IMR-90 (cell line): ENCODE measurements at regions not wholly inside any gene's neighbourhood (a gene's known extent, or its start where the extent isn't known, plus 50 kb on each side); places are given as distances from the start of the nearest gene placed in this dataset.

Source experiments
- ATAC-seq: fragments of 200-7000 bp; cut with Tn5 transposase; 2 replicates; pipeline ENCODE4 v1.9.1; 2020; ENCODE audit warnings: low read depth, mild to moderate bottlenecking, moderate library complexity
- BruUV-seq: library from RNA; stranded (reverse); fragments of 400-500 nt; replicated peaks from 2 replicates; lab custom pipeline; 2021; lab: Mats Ljungman, UMichigan
- CTCF ChIA-PET: fragments of 300-600 bp; formaldehyde crosslinking; extraction: SDS; loops from one replicate; lab custom pipeline; 2021; ENCODE audit warnings: antibody characterized with exemption; lab: Yijun Ruan, JAX
- POLR2A ChIA-PET: fragments of 300-600 bp; sonication (Branson Sonifier 250); formaldehyde crosslinking; loops from one replicate; lab custom pipeline; 2022; ENCODE audit warnings: antibody characterized with exemption; ENCODE audit not compliant: unreplicated experiment; lab: Charles Lee
- DNase-seq: peaks from one replicate; pipeline ENCODE4 v3.0.0; 2013
- H2AFZ ChIP-seq: replicated peaks from 2 replicates; pipeline ENCODE3; 2013; ENCODE audit warnings: low read length, mild to moderate bottlenecking; ENCODE audit not compliant: poor library complexity
- H2AK5ac ChIP-seq: 2 replicates; pipeline ENCODE4 v1.6.1; 2013; ENCODE audit warnings: low read depth, low read length, inconsistent platforms
- H2AK9ac ChIP-seq: replicated peaks from 2 replicates; pipeline ENCODE3; 2013; ENCODE audit warnings: mild to moderate bottlenecking, low read depth, low read length, moderate library complexity; ENCODE audit not compliant: poor library complexity
- H2BK120ac ChIP-seq: 2 replicates; pipeline ENCODE4 v1.6.1; 2013; ENCODE audit warnings: low read depth, low read length, inconsistent platforms
- H2BK15ac ChIP-seq: 3 replicates; pipeline ENCODE4 v1.6.1; 2013; ENCODE audit warnings: low read depth, low read length, inconsistent platforms
- H2BK20ac ChIP-seq: 2 replicates; pipeline ENCODE4 v1.6.1; 2013; ENCODE audit warnings: low read depth, mild to moderate bottlenecking, inconsistent platforms, low read length, moderate library complexity
- H2BK5ac ChIP-seq: 2 replicates; pipeline ENCODE4 v1.6.1; 2013; ENCODE audit warnings: mild to moderate bottlenecking, low read depth, low read length, inconsistent platforms; ENCODE audit not compliant: poor library complexity, severe bottlenecking
- H3K14ac ChIP-seq: replicated peaks from 2 replicates; pipeline ENCODE4 v1.6.1; 2013; ENCODE audit warnings: low read depth, low read length, inconsistent platforms
- H3K18ac ChIP-seq: 2 replicates; pipeline ENCODE4 v1.6.1; 2013; ENCODE audit warnings: low read depth, low read length, control low read depth
- H3K23ac ChIP-seq: 2 replicates; pipeline ENCODE4 v1.6.1; 2013; ENCODE audit warnings: low read depth, low read length, inconsistent platforms
- H3K27ac ChIP-seq: 2 replicates; pipeline ENCODE4 v1.5.1; 2013; ENCODE audit warnings: mild to moderate bottlenecking, control low read depth, low read length; ENCODE audit not compliant: insufficient read depth
- H3K27me3 ChIP-seq: 2 replicates; pipeline ENCODE4 v1.6.1; 2013; ENCODE audit warnings: low read length; ENCODE audit not compliant: control insufficient read depth, insufficient read depth
- H3K36me3 ChIP-seq: 2 replicates; pipeline ENCODE4 v1.6.1; 2013; ENCODE audit warnings: low read length, mixed read lengths; ENCODE audit not compliant: control insufficient read depth, insufficient read depth
- H3K4ac ChIP-seq: 2 replicates; pipeline ENCODE4 v1.6.1; 2013; ENCODE audit warnings: low read depth, low read length, inconsistent platforms
- H3K4me1 ChIP-seq: 2 replicates; pipeline ENCODE4 v1.6.1; 2013; ENCODE audit warnings: low read length, mixed read lengths; ENCODE audit not compliant: control insufficient read depth, insufficient read depth
- H3K4me2 ChIP-seq: 2 replicates; pipeline ENCODE4 v1.6.1; 2013; ENCODE audit warnings: low read depth, mild to moderate bottlenecking, control low read depth, low read length, moderate library complexity
- H3K4me3 ChIP-seq: 2 replicates; pipeline ENCODE4 v1.5.1; 2013; ENCODE audit warnings: low read depth, mild to moderate bottlenecking, control low read depth, low read length, moderate library complexity; ENCODE audit not compliant: insufficient read depth
- H3K56ac ChIP-seq: 2 replicates; pipeline ENCODE4 v1.6.1; 2013; ENCODE audit warnings: low read length, inconsistent platforms; ENCODE audit not compliant: insufficient read depth; ENCODE audit errors: extremely low read depth
- H3K79me1 ChIP-seq, 2 experiments: 2 replicates each; pipeline ENCODE4 v1.6.1; 2013; ENCODE audit warnings: low read length in 2 of 2, inconsistent platforms in 1 of 2, low read depth in 1 of 2
- H3K9ac ChIP-seq: 2 replicates; pipeline ENCODE4 v1.6.1; 2013; ENCODE audit warnings: low read depth, low read length, control low read depth
- H3K9me1 ChIP-seq: 2 replicates; pipeline ENCODE4 v1.6.1; 2013; ENCODE audit warnings: low read length, inconsistent platforms; ENCODE audit not compliant: insufficient read depth
- H3K9me3 ChIP-seq: 2 replicates; pipeline ENCODE4 v1.6.1; 2013; ENCODE audit warnings: low read length; ENCODE audit not compliant: control insufficient read depth, insufficient read depth
- H4K20me1 ChIP-seq: 2 replicates; pipeline ENCODE4 v1.6.1; 2013; ENCODE audit warnings: low read length, inconsistent platforms; ENCODE audit not compliant: insufficient read depth
- H4K5ac ChIP-seq: 2 replicates; pipeline ENCODE4 v1.6.1; 2013; ENCODE audit warnings: mild to moderate bottlenecking, low read depth, low read length, control low read depth
- H4K8ac ChIP-seq, 2 experiments: 2 replicates each; pipeline ENCODE4 v1.6.1; 2013; ENCODE audit warnings: low read depth in 2 of 2, low read length in 2 of 2, control low read depth in 1 of 2, inconsistent platforms in 1 of 2
- H4K91ac ChIP-seq: 2 replicates; pipeline ENCODE4 v1.6.1; 2013; ENCODE audit warnings: low read depth, low read length, inconsistent platforms; ENCODE audit not compliant: insufficient read depth
- CEBPB ChIP-seq: IDR thresholded peaks from 2 replicates; pipeline ENCODE4 v1.6.1; 2012; ENCODE audit warnings: low read depth, low read length, improper control_type of control experiment
- WGBS, 2 experiments: methylation state at CpG; one replicate each; pipeline versions ENCODE4 v1.1.5 to v1.1.7; 2013; ENCODE audit warnings: missing lambda C conversion rate in 2 of 2; ENCODE audit not compliant: insufficient read length in 1 of 2; ENCODE audit errors: extremely low coverage in 2 of 2; 5-methylcytosine and 5-hydroxymethylcytosine counted together
- dilution Hi-C: fragments of 300-500 bp; cut with HindIII; formaldehyde crosslinking; loops from one replicate; pipeline ENCODE4 v1.14.3; 2018; ENCODE audit warnings: low sequenced_read_pairs; ENCODE audit not compliant: unreplicated experiment
- in situ Hi-C: fragments of 300-500 bp; cut with MboI; formaldehyde crosslinking; loops from 3 replicates; pipeline ENCODE4 v1.14.3; 2019; ENCODE audit warnings: low sequenced_read_pairs, inconsistent platforms, mixed read lengths
- intact Hi-C: fragments of 100-400 bp; cut with micrococcal nuclease; formaldehyde crosslinking; loops from 2 replicates; pipeline ENCODE4 v1.10.0; 2022

GRCh38 chr2:140013545-140014203 lies 1233.5 kb upstream of the NXPH2 start:
- intact Hi-C loops = no loop called here
- Histone ChIP-seq H4K91ac (no peak overlapping the region), H3K79me1 (no peaks in the 10 kb centered on the region), H4K5ac (no peak overlapping the region), H3K9me1 (no peaks in the 10 kb centered on the region), H3K56ac (no peak overlapping the region), H3K9ac (no peak overlapping the region), H3K27ac (no peak overlapping the region), H2BK20ac (no peak overlapping the region), H3K4ac (no peak overlapping the region), H2BK5ac (no peak overlapping the region), H2AFZ (no peak overlapping the region), H4K20me1 (no peaks in the 10 kb centered on the region), H3K4me2 (no peak overlapping the region), H3K36me3 (no peaks in the 10 kb centered on the region), H2AK5ac (no peak overlapping the region), H4K8ac (no peak overlapping the region), H3K4me3 (no peak overlapping the region), H2AK9ac (no peak overlapping the region), H3K18ac (no peak overlapping the region), H3K23ac (no peak overlapping the region), H3K9me3 (no peaks in the 10 kb centered on the region; the same call in 1 of the 2 replicates), H3K14ac (no peak overlapping the region), H3K27me3 (no peaks in the 10 kb centered on the region), H2BK15ac (no peak overlapping the region), H3K4me1 (no peaks in the 10 kb centered on the region), H2BK120ac (no peak overlapping the region)
- no TSS peak for BruUV-seq
- dilution Hi-C loops = no loop called here
- ChIA-PET POLR2A (no interaction called here), CTCF (no interaction called here)
- no peak for DNase-seq
- ATAC-seq = no peak
- WGBS, 2 experiments = no CpG with 5 or more reads among the region's 3 CpGs
- in situ Hi-C loops = no loop called here
- TF ChIP-seq CEBPB = no peak
